GM12878 (cell line): ENCODE measurements at regions not wholly inside any gene's neighbourhood (a gene's known extent, or its start where the extent isn't known, plus 50 kb on each side); places are given as distances from the start of the nearest gene placed in this dataset.

Source experiments
- ATAC-seq: fragments of 200-7000 bp; cut with Tn5 transposase; 3 replicates; pipeline ENCODE4 v1.9.1; 2020; ENCODE audit warnings: mild to moderate bottlenecking, moderate library complexity
- BruUV-seq: library from RNA; stranded (reverse); fragments of 400-500 nt; replicated peaks from 2 replicates; lab custom pipeline; 2021; lab: Mats Ljungman, UMichigan
- CTCF ChIA-PET: fragments of 300-600 bp; sonication (Branson Sonifier 250); formaldehyde crosslinking; extraction: SDS; loops from one replicate; lab custom pipeline; 2021; ENCODE audit warnings: inconsistent platforms; lab: Yijun Ruan, JAX
- POLR2A ChIA-PET: fragments of 350-600 bp; formaldehyde crosslinking; extraction: SDS; loops from one replicate; lab custom pipeline; 2021; ENCODE audit warnings: inconsistent platforms; lab: Charles Lee
- RAD21 ChIA-PET: fragments of 300-600 bp; sonication (Branson Sonifier 250); formaldehyde crosslinking; loops from one replicate; lab custom pipeline; 2023; ENCODE audit warnings: antibody characterized with exemption; ENCODE audit not compliant: unreplicated experiment; lab: Charles Lee
- SMC1A ChIA-PET: fragments of 300-600 bp; sonication (Branson Sonifier 250); formaldehyde crosslinking; loops from one replicate; lab custom pipeline; 2023; ENCODE audit not compliant: unreplicated experiment, uncharacterized antibody; lab: Charles Lee
- DNase-seq: peaks from one replicate; pipeline ENCODE4 v3.0.0-alpha.2; 2011; ENCODE audit warnings: low read depth, low spot score
- FAIRE-seq: peaks from 3 replicates; lab custom pipeline; 2011; peaks lifted over from hg19 to GRCh38; lab: Jason Lieb, UNC
- H2AFZ ChIP-seq: 2 replicates; pipeline ENCODE4 v1.6.0; 2011; ENCODE audit warnings: low read depth, low read length, control low read depth; ENCODE audit not compliant: control insufficient read depth
- H3K27ac ChIP-seq: 2 replicates; pipeline ENCODE4 v1.5.1; 2011; ENCODE audit warnings: control low read depth; ENCODE audit not compliant: control insufficient read depth, insufficient read depth
- H3K27me3 ChIP-seq, 2 experiments: replicated peaks in 1 of 2; 2 replicates each; pipeline versions ENCODE4 v1.6.0 to v1.6.1; 2011; ENCODE audit warnings: low read length in 1 of 2; ENCODE audit not compliant: control insufficient read depth in 2 of 2, insufficient read depth in 2 of 2
- H3K36me3 ChIP-seq, 2 experiments: 2 replicates each; pipeline ENCODE4 v1.5.1; 2011; ENCODE audit warnings: low read length in 1 of 2; ENCODE audit not compliant: control insufficient read depth in 2 of 2, insufficient read depth in 2 of 2
- H3K4me1 ChIP-seq: 2 replicates; pipeline ENCODE4 v1.6.1; 2011; ENCODE audit warnings: mild to moderate bottlenecking, low read length, moderate library complexity, mixed read lengths; ENCODE audit not compliant: control insufficient read depth, insufficient read depth
- H3K4me2 ChIP-seq: 2 replicates; pipeline ENCODE4 v1.6.0; 2011; ENCODE audit warnings: control low read depth; ENCODE audit not compliant: control insufficient read depth, insufficient read depth
- H3K4me3 ChIP-seq: fragments of 200-600 bp; sonication (generic); 2 replicates; pipeline ENCODE4 v1.5.1; 2016
- H3K79me2 ChIP-seq: 2 replicates; pipeline ENCODE4 v1.6.0; 2011; ENCODE audit warnings: low read length; ENCODE audit not compliant: control insufficient read depth, insufficient read depth
- H3K9ac ChIP-seq: 2 replicates; pipeline ENCODE4 v1.8.0; 2011; ENCODE audit warnings: low read length, control low read depth, mixed read lengths; ENCODE audit not compliant: control insufficient read depth, insufficient read depth
- H3K9me3 ChIP-seq: replicated peaks from 3 replicates; pipeline ENCODE4 v1.5.1; 2011; ENCODE audit warnings: mild to moderate bottlenecking, low read length; ENCODE audit not compliant: control insufficient read depth, insufficient read depth
- H4K20me1 ChIP-seq: 2 replicates; pipeline ENCODE4 v1.6.0; 2011; ENCODE audit not compliant: control insufficient read depth, insufficient read depth
- CEBPB ChIP-seq, 2 experiments: fragments of 150-350 bp in 1 of 2; IDR thresholded peaks; 2 replicates each; pipeline ENCODE4 v1.6.1; 2012 to 2014; ENCODE audit warnings: low read depth in 2 of 2, low read length in 2 of 2, borderline replicate concordance in 1 of 2, inconsistent platforms in 1 of 2
- EZH2 ChIP-seq: IDR thresholded peaks from 2 replicates; pipeline ENCODE4 v1.6.1; 2012; ENCODE audit warnings: low read depth, mild to moderate bottlenecking, control low read depth, inconsistent platforms, low read length, borderline replicate concordance; ENCODE audit not compliant: control insufficient read depth
- FOS ChIP-seq: IDR thresholded peaks from 3 replicates; pipeline ENCODE4 v1.6.1; 2011; ENCODE audit warnings: borderline replicate concordance; ENCODE audit not compliant: insufficient read length; ENCODE audit errors: extremely low read depth
- JUNB ChIP-seq: IDR thresholded peaks from 2 replicates; pipeline ENCODE4 v1.6.1; 2016; ENCODE audit warnings: antibody characterized with exemption, mild to moderate bottlenecking
- NR2F1 ChIP-seq: fragments of 450-650 bp; conservative IDR thresholded peaks from 2 replicates; pipeline ENCODE4 v1.6.1; 2017; ENCODE audit warnings: mild to moderate bottlenecking
- PAX5 ChIP-seq: IDR thresholded peaks from 2 replicates; pipeline ENCODE4 v1.6.1; 2011; ENCODE audit warnings: low read depth, low read length, borderline replicate concordance
- ZBTB4 ChIP-seq: fragments of 450-650 bp; formaldehyde crosslinking; IDR thresholded peaks from 2 replicates; pipeline ENCODE4 v1.4.0; 2022; ENCODE audit warnings: mild to moderate bottlenecking, moderate library complexity
- ZNF687 ChIP-seq: fragments of 450-650 bp; IDR thresholded peaks from 2 replicates; pipeline ENCODE4 v1.6.1; 2017; ENCODE audit warnings: mild to moderate bottlenecking, moderate library complexity
- ZSCAN29 ChIP-seq: fragments of 450-650 bp; IDR thresholded peaks from 2 replicates; pipeline ENCODE4 v1.6.1; 2017; ENCODE audit warnings: mild to moderate bottlenecking, moderate library complexity
- in situ Hi-C: fragments of 300-500 bp; cut with MboI; formaldehyde crosslinking; loops from 9 replicates; pipeline ENCODE4 v1.14.3; 2018; ENCODE audit warnings: mixed read lengths
- intact Hi-C: fragments of 100-400 bp; cut with micrococcal nuclease; formaldehyde crosslinking; loops from one replicate; pipeline ENCODE4 v1.14.2; 2022; ENCODE audit not compliant: unreplicated experiment
- TF ChIP-seq, protein P1 (sequence below): fragments of 450-650 bp; IDR thresholded peaks from 2 replicates; pipeline ENCODE4 v1.6.1; 2018; ENCODE audit warnings: mild to moderate bottlenecking, low read depth, moderate library complexity; ENCODE audit not compliant: partially characterized antibody
- TF ChIP-seq, protein P2 (sequence below): fragments of 450-650 bp; conservative IDR thresholded peaks from 2 replicates; pipeline ENCODE4 v1.6.1; 2017; ENCODE audit warnings: mild to moderate bottlenecking, moderate library complexity

GRCh38 chr9:102106439-102106838 is 368.0 kb upstream of the GRIN3A start (continued):
- no peak for TF ChIP-seq PAX5
- TF ChIP-seq EZH2 = no peak
- TF ChIP-seq, protein P1, sequence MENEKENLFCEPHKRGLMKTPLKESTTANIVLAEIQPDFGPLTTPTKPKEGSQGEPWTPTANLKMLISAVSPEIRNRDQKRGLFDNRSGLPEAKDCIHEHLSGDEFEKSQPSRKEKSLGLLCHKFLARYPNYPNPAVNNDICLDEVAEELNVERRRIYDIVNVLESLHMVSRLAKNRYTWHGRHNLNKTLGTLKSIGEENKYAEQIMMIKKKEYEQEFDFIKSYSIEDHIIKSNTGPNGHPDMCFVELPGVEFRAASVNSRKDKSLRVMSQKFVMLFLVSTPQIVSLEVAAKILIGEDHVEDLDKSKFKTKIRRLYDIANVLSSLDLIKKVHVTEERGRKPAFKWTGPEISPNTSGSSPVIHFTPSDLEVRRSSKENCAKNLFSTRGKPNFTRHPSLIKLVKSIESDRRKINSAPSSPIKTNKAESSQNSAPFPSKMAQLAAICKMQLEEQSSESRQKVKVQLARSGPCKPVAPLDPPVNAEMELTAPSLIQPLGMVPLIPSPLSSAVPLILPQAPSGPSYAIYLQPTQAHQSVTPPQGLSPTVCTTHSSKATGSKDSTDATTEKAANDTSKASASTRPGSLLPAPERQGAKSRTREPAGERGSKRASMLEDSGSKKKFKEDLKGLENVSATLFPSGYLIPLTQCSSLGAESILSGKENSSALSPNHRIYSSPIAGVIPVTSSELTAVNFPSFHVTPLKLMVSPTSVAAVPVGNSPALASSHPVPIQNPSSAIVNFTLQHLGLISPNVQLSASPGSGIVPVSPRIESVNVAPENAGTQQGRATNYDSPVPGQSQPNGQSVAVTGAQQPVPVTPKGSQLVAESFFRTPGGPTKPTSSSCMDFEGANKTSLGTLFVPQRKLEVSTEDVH = no peak
- no peak for TF ChIP-seq ZSCAN29
- no peak for TF ChIP-seq ZBTB4
- TF ChIP-seq, all 136 proteins: peak for 0

DNA sequence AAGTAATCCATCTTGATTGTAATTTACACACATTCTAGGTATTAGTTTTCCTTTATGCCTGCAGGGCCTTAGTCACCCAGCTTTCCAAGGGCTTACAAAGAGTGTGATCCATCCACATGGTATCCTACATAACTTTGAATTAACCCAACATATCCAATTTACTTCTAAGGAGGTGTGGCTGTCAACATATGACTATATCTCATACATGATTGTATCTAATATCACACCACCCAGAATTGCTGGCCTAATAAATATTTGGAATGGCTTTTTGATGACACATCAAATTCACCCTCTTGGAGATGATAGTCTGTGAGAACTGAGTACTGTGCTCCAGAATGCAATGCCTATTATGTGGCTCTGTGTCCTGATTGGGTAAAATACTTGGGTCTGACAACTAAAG is 363.3 kb upstream of the GRIN3A start:
- Histone ChIP-seq H4K20me1 (no peaks in the 10 kb centered on the region), H3K27me3 (no peaks in the 10 kb centered on the region), H3K4me1 (no peaks in the 10 kb centered on the region), H3K9me3 (no peaks in the 10 kb centered on the region), H2AFZ (no peak overlapping the region), H3K36me3 (no peaks in the 10 kb centered on the region), H3K4me3 (no peak overlapping the region), H3K9ac (no peak overlapping the region), H3K4me2 (no peak overlapping the region), H3K79me2 (no peaks in the 10 kb centered on the region), H3K27ac (no peak overlapping the region)
- ATAC-seq (no peak), DNase-seq (no peak), FAIRE-seq (no peak)
- ChIA-PET CTCF (no interaction called here), POLR2A (no interaction called here), SMC1A (no interaction called here), RAD21 (no interaction called here)
- intact Hi-C loops (no loop called here), in situ Hi-C loops (no loop called here)
- no TSS peak for BruUV-seq
- no peak for TF ChIP-seq FOS
- TF ChIP-seq JUNB = no peak
- TF ChIP-seq, protein P2, sequence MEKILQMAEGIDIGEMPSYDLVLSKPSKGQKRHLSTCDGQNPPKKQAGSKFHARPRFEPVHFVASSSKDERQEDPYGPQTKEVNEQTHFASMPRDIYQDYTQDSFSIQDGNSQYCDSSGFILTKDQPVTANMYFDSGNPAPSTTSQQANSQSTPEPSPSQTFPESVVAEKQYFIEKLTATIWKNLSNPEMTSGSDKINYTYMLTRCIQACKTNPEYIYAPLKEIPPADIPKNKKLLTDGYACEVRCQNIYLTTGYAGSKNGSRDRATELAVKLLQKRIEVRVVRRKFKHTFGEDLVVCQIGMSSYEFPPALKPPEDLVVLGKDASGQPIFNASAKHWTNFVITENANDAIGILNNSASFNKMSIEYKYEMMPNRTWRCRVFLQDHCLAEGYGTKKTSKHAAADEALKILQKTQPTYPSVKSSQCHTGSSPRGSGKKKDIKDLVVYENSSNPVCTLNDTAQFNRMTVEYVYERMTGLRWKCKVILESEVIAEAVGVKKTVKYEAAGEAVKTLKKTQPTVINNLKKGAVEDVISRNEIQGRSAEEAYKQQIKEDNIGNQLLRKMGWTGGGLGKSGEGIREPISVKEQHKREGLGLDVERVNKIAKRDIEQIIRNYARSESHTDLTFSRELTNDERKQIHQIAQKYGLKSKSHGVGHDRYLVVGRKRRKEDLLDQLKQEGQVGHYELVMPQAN = no peak
- no peak for TF ChIP-seq ZNF687
- TF ChIP-seq NR2F1 = no peak
- no peak for TF ChIP-seq EZH2
- TF ChIP-seq CEBPB (IDR thresholded peaks at IDR 0.05; ENCODE audit: borderline replicate concordance in 1 of 2, low read depth in 2 of 2, low read length in 2 of 2) = no peak
